AG08396 (cell line): ENCODE measurements at regions not wholly inside any gene's neighbourhood (a gene's known extent, or its start where the extent isn't known, plus 50 kb on each side); places are given as distances from the start of the nearest gene placed in this dataset.

Experiments used
- DNase-seq: peaks from one replicate; pipeline ENCODE4 v3.0.0; 2012; ENCODE audit warnings: low spot score, mixed read lengths

GRCh38 chr5:61687371-61687770 is 355.3 kb downstream of the ZSWIM6 start:
- DNase-seq: no peak

GRCh38 chr5:61689153-61689846 is 357.2 kb downstream of the ZSWIM6 start:
- no peak for DNase-seq

GRCh38 chr5:61697809-61698558 is 365.9 kb downstream of the ZSWIM6 start:
- no peak for DNase-seq

- no peak for DNase-seq
Observed at GRCh38 chr5:61701877-61702602, 370.0 kb downstream of the ZSWIM6 start.

- no peak for DNase-seq
Observed at GRCh38 chr5:61702784-61703183, 370.7 kb downstream of the ZSWIM6 start.

- no peak for DNase-seq
Observed at GRCh38 chr5:61704289-61704688, 372.2 kb downstream of the ZSWIM6 start.

- no peak for DNase-seq
Observed at GRCh38 chr5:61706751-61707150, 374.7 kb downstream of the ZSWIM6 start.

GRCh38 chr5:61719124-61719523 is 387.1 kb downstream of the ZSWIM6 start:
- no peak for DNase-seq

- DNase-seq: no peak
Observed at GRCh38 chr5:61720829-61721228, 388.8 kb downstream of the ZSWIM6 start.

GRCh38 chr5:61724102-61724501 is 392.0 kb downstream of the ZSWIM6 start:
- DNase-seq: no peak

- DNase-seq: no peak
Observed at GRCh38 chr5:61728287-61728686, 396.2 kb downstream of the ZSWIM6 start.

GRCh38 chr5:61730866-61731265 is 398.8 kb downstream of the ZSWIM6 start:
- DNase-seq: no peak

- no peak for DNase-seq
Observed at GRCh38 chr5:61731267-61731945, 399.3 kb downstream of the ZSWIM6 start.

GRCh38 chr5:61731946-61732314 is 399.9 kb downstream of the ZSWIM6 start:
- DNase-seq: no peak

GRCh38 chr5:61732369-61732768 is 400.3 kb downstream of the ZSWIM6 start:
- DNase-seq: no peak

GRCh38 chr5:61732796-61733195 is 400.7 kb downstream of the ZSWIM6 start:
- no peak for DNase-seq

- no peak for DNase-seq
Observed at GRCh38 chr5:61734001-61734400, 401.9 kb downstream of the ZSWIM6 start.

GRCh38 chr5:61734966-61735365 is 402.9 kb downstream of the ZSWIM6 start:
- no peak for DNase-seq

GRCh38 chr5:61735531-61735930 is 403.5 kb downstream of the ZSWIM6 start:
- no peak for DNase-seq

- no peak for DNase-seq
Observed at GRCh38 chr5:61735995-61736394, 403.9 kb downstream of the ZSWIM6 start.

GRCh38 chr5:61737301-61737963 is 405.4 kb downstream of the ZSWIM6 start:
- no peak for DNase-seq

- DNase-seq: no peak
Observed at GRCh38 chr5:61737964-61738340, 405.9 kb downstream of the ZSWIM6 start.
